Stimulated activated CD8-positive, alpha-beta memory T cell treated with anti-CD3 and anti-CD28 coated beads, Interleukin-15, amount 100 ng/mL, for 1 hour (primary cell): ENCODE measurements at regions not wholly inside any gene's neighbourhood (a gene's known extent, or its start where the extent isn't known, plus 50 kb on each side); places are given as distances from the start of the nearest gene placed in this dataset.
"Not testable (repeated sequence)": the region's sequence is repeated elsewhere in the genome, so short reads cannot be mapped to it uniquely, and the experiment has no call there.

Experiments
- DNase-seq: peaks from one replicate; pipeline ENCODE4 v3.0.0-alpha.2; 2020; ENCODE audit warnings: low read depth

DNA sequence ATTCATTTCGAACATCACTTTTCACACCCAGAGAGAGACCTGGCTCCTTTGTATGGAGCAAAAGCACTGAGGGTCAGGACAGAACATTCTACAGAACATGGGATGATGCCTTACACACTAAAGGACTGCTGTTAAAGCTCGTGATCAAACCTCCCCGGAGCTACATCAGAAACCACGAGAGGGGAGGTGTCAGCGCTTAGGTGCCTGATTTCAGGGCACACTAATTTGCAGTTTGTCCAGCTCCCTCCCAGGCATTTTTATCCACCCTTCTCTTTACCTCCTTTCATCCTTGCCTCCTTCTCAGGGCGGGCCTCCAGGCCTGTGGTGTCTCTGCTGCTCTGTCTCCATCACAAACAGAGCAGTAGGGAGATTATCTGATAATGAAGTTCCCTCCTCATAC, 127.5 kb downstream of the VPREB1 start:
- no peak for DNase-seq

DNA sequence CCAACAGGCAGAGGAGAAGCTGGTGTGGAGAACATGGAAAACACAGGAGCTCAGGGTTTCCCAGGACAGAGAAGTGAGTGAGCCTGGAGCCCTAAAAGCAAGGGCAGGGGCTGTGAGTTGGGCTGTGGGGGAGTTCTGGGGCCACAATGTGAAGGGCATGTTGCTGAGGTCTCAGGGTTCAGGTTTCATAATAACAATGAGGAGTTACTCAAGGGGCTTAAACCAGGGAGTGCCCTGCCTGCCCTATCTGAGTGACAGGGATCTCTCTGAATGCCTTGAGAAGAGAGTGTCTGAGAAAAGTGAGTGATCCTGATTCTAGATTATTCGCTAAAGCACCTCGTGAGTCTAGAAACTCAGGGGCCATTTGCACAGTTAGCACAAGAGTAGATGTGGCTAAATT, 129.6 kb downstream of the VPREB1 start:
- DNase-seq: no peak

DNA sequence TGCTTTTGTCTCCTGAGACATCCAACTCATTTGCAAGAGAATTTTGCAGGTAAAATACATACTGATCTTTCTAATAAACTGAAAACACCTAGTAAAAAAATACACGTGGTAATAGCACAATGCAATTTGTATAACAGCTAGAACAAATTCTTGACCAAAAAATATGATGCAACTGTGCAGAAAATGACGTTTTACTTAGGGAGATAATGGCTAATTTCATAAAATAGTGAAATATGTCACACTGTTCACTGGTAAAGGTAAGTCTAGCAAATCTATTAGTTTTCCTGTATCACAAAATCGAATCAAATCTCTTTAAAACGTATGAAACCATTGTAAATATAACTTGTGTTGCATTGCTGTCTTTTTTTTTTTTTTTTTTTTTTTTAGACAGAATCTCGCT, 130.0 kb downstream of the VPREB1 start:
- DNase-seq: no peak

DNA sequence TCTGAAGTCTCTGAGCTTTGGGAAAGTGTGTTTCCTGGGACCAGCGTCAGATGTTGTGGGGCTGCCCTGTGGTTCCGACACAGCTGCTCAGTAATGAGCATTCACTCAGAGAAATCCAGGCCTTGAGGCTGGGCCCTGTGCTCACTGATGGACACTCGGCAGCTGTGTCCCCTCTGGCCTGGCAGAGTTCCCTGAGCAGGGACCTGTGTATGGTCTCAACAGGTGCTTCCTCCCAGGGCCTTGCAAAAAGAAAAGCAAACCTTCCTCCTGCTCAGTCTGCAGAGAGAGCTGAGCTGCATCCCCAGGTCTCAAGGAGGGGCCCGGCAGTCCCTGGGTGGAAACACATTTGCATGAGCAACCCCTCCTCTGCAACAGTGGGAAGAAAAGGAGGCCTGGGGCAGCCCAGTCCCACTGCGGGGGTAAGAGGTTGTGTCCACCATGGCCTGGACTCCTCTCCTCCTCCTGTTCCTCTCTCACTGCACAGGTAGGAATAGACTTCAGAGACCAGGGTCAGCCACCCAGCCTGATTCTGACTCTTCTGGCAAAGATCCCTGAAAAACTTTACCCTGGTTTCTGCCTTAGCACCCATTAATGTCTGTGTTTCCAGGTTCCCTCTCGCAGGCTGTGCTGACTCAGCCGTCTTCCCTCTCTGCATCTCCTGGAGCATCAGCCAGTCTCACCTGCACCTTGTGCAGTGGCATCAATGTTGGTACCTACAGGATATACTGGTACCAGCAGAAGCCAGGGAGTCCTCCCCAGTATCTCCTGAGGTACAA, 131.2 kb downstream of the VPREB1 start:
- DNase-seq: no peak

DNA sequence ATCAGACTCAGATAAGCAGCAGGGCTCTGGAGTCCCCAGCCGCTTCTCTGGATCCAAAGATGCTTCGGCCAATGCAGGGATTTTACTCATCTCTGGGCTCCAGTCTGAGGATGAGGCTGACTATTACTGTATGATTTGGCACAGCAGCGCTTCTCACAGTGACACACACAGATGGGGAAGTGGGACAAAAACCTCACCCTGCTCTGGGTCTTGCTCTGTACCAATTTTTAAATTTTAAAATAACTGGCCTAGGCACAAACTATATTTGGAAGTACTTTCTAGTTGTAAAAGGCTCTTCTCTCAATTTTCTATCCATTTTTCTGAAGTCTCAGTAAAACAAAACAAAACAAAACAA, 131.7 kb downstream of the VPREB1 start:
- DNase-seq: no peak

DNA sequence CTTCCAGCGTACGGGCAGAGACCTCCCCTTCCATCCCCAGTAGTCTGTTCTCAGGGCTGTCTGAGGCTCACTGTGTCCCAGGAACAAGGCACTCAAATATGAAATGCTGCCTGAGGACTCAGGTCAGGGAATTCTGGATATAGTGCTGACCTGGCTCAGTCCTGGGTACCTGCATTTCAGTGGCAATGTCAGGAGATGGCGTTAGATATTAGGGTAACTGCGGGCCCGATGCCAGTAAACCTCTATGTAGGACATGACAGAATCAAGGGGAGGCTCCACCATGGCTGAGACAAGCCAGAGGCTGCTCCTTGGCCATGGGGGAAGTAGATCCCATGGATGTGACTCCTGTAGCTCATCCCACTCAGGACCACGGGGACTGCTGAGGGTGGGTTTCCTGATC, 131.7 kb downstream of the ZNF280B start:
- DNase-seq: not testable (repeated sequence)

DNA sequence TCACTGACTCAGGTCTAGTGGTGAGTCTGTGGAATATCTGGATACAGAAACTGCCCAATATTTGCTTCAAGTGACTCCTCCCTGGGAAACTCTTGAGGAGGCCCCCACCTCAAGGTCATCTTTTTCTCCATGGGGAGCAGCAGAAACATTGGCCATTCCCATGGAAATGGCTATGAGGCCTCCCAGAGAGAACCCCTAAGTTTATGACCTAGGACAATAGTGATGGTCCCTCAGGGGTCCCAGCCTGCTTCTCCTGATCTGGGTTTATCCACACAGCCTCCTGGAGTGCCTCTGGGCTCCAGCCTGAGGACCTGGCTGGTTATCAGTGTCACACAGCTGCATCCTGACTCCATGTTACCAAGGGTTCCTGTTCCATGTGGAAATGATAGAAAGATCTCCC, 131.2 kb downstream of the ZNF280B start:
- DNase-seq: no peak

DNA sequence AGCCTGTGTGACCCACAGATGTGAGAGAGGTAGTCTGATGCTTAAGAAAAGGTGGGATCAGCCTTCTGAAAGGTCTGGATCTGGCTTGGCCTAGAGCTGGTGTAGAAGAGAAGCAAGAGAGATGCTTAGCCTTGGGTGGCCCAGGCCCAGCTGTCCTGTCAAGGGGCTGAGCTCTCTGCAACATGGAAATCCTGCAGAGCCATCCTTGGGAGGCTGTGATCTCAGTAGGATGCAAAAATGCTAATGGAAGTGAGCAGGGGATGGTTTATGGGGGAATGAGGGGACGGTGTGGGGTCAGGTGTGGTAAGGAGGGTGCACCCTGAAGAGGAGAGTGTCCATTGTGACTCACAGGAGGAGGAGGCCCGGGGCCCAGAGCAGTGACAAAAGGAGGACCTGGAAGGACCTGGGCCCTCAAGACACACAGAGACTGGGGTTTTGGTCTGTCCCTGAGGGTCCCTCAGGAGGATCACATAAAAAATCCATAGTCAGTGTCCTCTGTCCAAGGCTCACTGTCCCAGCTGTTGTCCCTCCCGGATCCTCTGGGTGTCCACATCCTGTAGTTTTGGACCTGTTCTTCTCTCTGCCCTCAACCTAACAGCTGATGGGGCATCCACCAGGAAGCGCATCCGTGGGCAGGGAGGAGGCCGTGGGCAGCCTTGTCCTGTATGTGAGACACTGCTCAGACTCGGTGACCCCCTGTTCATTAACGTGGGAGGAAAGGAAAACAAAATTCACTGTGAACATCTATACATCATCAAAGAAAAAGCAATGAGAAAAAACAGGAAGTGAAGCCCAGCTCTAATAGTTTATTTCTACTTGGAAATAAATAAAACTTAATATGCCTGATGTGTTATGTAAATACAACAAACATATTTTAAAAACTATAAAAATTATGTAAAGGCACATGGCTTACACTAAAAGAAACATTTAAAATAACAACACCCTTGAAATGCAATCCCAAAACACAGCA, 129.8 kb downstream of the ZNF280B start:
- no peak for DNase-seq

DNA sequence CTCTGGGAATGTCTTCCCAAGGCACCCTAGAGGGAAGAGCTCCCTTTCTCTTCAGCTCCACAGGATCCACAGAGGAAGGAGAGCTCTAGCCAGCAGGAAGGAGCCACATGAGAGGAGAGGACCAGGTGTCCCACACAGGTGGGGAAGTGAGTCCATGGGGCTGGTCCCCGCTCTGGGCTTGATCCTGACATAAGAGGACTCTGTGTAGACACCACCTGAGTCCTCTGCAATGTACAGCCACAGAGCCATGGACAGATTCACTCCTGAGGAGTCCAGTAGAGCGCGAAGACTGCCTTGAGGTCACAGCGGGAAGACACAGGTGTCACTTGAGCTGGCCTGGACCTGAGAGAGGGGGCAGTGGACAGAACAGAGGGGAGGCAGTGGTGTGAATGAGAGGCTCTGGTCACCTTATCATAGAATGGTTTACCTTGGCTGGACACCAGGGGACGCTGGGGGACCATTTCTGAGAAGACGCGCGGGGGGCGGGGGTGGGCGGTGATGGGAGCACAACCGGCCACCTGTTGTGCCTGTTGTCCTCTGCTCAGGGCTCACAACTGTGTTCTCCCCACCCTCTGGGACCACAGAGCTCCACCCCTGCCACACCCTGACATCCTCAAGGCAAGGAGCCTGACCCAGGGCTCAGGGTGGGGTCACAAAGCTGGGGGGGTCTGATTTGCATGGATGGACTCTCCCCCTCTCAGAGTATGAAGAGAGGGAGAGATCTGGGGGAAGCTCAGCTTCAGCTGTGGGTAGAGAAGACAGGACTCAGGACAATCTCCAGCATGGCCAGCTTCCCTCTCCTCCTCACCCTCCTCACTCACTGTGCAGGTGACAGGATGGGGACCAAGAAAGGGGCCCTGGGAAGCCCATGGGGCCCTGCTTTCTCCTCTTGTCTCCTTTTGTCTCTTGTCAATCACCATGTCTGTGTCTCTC, 128.2 kb downstream of the ZNF280B start:
- DNase-seq: no peak

DNA sequence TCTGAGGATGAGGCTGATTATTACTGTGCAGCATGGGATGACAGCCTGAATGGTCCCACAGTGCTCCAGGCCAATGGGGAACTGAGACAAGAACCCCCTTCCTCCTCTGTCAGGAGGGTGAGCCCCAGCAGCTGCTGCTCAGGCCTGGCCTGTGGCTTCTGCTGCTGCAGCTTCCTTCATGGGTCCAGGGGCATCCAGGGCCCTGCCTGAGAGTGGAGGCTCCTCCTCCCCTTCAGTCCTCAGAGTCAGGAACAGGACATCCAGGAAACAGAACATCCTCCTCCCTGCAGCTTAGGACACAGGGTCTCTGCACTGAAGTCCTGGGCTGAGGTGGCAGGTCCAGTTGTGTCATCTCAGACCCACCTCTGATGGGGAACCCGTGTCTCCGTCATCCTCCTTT, 127.2 kb downstream of the ZNF280B start:
- not testable (repeated sequence) for DNase-seq

DNA sequence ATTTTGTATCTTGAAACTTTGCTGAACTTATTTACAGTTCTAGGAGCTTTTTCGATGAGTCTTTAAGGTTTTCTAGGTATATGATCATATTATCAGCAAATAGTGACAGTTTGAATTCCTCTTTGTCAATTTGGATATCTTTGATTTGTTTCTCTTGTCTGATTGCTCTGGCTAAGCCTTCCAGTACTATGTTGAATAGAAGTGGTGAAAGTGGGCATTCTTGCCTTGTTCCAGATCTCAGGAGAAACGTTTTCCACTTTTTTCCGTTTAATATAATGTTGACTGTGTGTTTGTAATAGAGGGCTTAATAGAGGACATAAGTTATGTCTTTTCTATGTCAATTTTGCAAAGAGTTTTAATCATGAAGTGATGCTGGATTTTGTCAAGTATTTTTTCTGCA, 124.3 kb downstream of the ZNF280B start:
- DNase-seq: no peak

DNA sequence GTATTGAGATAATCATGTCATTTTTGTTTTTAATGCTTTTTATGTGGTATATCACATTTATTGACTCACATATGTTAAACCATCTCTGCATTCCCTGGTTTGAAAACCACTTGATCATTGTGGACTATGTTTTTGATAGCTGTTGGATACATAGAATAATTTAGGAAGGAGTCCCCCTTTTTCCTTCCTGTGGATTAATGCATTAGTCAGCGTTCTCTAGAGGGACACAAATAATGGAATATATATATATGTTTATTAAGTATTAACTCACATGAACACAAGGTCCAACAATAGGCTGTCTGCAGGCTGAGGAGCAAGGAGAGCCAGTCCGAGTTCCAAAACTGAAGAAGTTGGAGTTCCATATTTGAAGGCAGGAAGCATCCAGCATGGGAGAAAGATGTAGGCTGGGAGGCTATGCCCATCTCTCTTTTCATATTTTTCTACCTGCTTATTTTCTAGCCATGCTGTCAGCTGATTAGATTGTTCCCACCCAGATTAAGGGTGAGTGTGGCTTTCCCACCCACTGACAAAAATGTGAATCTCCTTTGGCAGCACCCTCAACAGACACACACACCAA, 123.8 kb downstream of the ZNF280B start:
- DNase-seq: no peak

DNA sequence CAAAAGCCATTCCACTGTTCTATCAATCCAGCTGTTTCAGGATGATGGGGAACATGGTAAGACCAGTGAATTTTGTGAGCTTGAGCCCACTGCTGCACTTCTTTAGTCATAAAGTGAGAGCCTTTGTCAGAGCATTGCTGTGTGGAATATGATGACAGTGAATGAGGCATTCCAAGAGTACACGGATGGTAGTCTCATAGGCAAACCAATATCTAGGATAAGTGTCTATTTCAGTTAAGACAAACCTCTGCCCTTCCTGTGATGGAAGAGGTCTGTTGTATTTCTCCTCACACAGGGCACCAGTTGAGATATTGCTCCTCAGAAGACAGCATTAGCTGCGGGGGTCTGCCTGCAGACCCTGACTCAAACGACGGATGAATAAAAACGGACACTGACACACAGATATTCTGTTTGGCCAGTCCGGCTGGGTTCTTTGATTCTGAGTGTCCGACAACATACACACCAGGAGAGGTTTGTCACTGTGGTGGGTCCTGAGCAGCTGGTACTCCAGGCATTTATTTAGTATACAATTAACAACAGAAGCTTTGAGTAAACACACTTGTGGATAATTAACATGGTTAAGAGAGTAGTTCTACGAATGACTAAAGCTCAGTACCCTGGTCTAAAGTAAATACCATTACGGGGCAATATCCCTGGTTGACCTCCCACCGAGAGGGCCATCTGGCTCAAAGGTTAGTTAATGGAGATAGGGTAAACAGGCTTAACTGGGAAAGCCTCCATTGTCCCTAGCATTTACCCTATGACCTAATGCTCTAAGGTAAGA, 121.7 kb downstream of the ZNF280B start:
- DNase-seq: no peak

DNA sequence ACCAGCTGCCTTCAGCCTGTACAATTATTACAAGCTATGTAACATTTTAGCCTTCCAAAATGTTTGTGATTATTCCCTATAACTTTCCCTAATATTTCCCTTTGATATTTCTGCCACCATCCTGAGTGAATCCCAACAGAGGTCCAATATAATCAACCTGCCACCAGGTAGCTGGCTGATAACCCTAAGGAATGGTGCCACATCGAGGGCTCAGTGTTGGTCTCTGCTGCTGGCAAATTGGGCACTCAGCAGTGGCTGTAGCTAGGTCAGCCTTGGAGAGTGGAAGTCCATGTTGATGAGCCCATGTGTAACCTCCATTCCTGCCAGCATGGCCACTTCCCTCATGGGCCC, 121.2 kb downstream of the ZNF280B start:
- DNase-seq: no peak

DNA sequence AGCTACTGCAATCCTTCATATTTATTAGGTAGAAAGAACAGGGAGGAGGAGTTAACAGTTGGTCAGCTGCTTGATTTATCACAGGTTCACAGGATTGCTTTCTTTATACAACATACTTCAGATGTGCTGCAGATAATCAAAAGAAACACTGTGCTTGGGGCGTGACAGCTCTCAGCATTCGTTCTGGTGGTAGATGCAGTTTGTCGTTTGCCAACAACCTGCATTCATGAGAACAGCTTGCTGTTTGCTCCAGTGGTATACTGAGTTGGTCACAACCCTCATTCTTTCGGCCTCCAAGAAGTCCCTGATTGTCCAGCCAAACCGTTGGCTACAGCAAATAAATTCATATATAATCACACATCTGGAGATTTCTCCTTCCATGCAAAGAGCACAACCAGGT, 120.5 kb downstream of the ZNF280B start:
- no peak for DNase-seq

DNA sequence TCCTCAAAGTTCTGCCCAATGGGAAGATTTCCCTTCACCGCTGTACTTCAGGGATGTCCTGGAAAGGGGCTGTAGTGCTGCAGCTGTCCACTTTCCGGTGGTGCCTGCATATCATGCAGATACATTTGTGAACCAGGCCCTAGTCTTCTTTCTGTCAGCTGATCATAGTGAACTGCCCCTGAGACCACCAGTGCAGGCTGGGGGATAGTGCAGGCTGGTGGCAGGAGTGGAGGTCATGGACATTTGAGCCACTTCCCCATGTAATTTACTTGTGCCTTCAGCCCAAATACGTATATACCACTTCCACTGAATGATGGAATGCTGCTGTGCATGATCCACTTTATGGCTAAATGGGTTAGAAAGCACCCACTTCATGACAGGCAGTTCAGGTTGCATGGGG, 120.0 kb downstream of the ZNF280B start:
- DNase-seq: no peak

DNA sequence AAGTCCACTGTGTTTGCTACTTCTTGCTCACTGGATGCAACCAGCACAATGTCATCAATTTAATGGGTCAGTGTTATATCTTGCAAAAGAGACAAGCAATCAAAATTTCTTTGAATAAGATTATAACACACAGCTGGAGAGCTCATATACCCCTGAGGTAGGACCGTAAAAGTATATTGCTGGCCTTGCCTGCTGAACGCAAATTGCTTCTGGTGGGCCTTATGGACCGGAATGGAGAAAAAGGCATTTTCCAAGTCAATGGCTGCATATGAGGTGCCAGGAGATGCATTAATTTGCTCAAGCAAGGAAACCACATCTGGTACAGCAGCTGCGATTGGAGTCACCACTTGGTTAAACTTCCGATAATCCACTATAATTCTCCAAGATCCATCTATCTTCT, 119.1 kb downstream of the ZNF280B start:
- DNase-seq: no peak

DNA sequence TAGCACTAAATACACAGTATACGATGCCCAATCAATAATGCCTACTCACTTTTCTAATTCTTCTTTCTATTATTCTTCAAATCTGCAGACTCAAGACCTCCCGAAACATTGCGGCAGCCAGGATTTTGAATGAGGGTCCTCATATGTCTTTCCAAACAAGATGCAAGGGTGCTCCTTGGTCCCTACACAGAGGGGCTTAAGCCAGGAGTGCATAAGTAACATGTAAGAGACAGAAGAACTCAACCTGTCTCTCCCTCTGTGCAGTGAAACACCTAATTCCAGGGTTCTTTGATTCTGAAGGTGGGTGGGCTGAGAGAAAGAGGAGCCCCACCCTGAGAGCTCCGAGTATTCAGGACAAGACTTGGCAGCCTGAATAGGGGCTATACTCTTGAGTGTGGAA, 117.6 kb downstream of the ZNF280B start:
- no peak for DNase-seq

DNA sequence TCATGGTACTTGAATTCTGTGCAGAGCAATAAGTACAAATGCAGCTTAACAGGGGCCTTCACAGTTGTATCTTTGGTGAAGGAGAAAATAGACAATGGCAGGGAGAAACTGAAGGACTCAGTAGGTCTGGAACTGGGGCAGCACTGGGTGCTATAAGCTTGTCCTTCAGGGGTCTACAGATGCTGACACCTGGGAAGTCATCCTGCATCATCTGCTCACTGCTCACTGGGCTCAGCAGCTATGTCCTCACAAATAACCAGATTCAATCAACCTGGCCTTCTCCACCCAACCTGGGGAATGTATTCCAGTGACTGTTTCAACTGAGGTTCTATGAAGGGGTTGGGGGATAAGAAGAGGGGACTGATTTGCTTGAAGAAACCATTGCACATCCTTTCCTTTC, 117.0 kb downstream of the ZNF280B start:
- no peak for DNase-seq

DNA sequence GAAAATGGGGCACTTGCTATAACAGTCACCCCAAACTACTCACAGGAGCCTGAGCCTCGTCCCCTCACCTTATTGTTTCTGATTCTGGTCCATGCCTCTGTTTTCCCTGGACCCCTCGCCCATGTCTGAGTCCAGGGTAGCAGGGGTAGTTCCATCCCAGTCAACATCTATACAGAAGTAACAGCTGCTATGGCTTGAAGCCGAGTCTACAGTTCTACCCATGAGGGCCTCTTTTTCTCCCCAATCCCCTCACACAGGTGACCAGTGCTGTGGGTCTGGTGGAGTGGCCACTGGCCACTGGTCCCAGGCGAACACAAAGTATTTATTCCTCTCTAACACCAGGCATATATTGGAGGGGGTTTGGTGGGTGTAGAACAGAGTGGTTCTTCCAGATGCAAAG, 116.4 kb downstream of the ZNF280B start:
- DNase-seq: no peak

DNA sequence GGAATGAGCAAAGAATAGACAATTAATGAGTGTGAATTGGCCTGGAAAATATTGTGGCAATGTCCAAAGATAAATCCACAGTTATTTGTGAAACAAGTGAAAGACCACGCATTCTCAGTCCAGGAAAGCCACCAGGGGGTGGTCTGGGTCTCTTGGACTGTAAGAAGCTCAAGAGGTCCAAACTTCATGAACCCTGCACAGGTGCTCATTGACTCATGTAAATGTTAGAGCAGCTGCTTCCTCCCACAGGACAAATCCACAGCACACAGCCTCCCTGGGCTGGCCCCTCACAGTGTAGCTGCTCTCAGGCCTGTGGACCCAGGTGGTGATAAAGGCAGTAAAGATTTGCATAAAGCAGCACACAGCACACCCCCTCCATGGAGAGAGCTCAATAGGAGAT, 114.0 kb downstream of the ZNF280B start:
- no peak for DNase-seq
